GM19099 (cell line): ENCODE measurements at regions not wholly inside any gene's neighbourhood (a gene's known extent, or its start where the extent isn't known, plus 50 kb on each side); places are given as distances from the start of the nearest gene placed in this dataset.

Experiments
- POLR2A ChIP-seq: IDR thresholded peaks from 3 replicates; pipeline ENCODE4 v1.6.1; 2011; ENCODE audit warnings: low read depth; ENCODE audit not compliant: insufficient read length; ENCODE audit errors: extremely low read depth

DNA sequence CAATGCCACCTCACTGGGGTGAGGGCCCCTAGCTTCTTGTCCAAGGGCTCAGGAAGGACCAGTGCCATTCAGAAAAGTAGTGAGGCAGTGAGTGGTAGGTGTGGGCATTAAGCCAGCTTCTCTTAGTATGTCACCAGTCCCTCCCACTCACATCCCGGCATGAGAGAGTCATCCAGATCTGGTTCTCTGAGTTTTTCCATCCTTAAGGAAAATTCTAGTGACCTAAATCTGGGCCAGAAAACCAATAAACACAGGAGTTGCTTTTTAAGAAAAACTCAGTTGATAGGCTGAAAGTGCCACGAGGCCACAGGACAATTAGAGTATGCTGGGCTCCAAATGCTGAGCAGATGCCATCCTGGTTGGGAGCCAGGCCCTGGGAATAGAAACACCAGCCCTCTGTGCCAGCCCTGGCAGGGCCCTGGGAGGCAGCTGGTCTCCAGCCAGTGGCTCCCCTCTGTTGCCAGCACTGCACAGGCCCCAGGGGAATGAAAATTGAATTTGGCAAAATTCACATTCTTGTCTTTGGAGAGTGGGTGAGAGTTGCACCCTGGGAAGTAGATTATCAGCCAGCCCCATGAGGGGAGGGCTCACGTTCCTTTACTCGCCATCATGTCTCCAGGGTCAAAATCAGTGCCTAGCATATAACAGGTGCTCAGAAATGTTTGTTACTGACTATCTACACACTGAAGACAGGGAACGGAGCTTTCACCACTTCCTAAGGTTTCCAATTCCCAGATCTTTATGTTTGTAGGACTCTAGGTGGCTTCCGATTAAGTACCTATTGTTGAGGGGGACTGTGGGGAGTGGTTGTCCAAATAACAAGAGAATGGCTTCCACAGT is 52.8 kb downstream of the FAM43A start:
- no peak for TF ChIP-seq POLR2A

DNA sequence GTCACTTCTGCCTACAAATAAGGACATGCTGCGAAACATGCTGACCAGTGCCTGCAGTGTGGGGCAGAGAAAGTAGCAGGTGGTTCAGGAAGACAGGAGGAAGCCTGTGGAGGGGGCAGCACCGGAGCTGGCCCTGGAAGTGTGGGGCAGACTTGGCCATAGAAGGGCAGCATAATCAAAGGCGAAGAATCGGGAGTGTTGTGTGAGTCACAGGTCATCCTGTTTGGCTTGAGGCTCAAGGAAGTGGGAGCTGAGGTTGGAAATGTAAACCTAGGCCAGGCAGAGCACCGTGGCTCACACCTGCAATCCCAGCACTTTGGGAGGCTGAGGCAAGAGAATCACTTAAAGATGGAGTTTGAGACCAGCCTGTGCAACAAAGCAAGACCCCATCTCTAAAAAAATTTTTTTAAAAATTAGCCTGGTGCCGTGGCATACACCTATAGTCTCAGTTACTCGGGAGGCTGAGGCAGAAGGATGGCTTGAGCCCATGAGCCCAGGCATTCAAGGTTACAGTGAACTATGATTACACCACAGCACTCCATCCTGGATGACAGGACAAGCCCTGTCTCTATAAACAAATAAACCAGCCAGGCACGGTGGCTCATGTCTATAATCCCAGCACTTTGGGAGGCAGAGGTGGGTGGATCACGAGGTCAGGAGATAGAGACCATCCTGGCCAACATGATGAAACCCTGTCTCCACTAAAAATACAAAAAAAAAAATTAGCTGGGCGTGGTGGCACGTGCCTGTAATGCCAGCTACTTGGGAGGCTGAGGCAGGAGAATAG is 54.0 kb downstream of the FAM43A start:
- no peak for TF ChIP-seq POLR2A

GRCh38 chr3:194740859-194741491 is 55.3 kb downstream of the FAM43A start:
- no peak for TF ChIP-seq POLR2A

- no peak for TF ChIP-seq POLR2A
Observed at GRCh38 chr3:194741916-194742315, 56.2 kb downstream of the FAM43A start.

DNA sequence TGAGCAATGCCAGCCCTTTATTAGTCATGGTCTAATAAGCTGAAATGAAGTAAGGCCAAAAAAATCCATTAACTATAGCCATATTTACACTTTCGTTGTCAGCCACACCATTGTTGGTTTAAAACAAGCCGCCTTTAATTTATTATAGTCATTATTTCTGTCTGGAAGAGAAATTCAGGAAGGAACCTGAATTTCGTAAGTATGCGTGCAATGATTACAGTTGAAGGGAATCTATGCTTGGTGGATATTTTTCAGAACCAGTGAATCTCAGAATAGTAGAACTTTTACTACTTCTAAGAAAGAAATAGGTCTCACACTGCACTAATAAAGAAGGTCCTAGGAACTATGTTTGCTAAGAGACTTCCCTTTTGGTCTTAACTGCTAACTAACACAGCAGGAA is 59.1 kb downstream of the FAM43A start:
- TF ChIP-seq POLR2A: no peak

- TF ChIP-seq POLR2A: no peak
Observed at GRCh38 chr3:194745422-194746184, 59.9 kb downstream of the FAM43A start.

DNA sequence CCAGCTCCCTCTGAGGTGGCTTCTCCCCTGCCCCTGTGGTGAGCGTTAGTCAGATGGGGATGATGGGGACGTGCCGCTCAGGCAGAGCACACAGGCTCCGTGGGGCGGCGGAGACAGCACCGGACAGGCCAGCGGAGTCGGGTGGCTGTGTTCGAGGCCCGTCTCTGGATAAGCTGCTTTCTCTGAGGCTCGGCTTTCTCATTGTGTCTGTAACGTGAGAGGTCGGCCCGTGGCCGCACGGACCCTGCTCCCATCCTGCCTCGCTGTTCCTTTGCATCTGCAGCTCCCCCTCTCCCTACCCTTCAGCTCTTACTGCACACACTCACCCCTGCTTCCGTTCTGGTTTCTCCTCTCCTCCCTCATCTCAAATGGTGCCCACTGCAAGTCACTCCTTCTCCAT is 62.5 kb downstream of the FAM43A start:
- TF ChIP-seq POLR2A: no peak

DNA sequence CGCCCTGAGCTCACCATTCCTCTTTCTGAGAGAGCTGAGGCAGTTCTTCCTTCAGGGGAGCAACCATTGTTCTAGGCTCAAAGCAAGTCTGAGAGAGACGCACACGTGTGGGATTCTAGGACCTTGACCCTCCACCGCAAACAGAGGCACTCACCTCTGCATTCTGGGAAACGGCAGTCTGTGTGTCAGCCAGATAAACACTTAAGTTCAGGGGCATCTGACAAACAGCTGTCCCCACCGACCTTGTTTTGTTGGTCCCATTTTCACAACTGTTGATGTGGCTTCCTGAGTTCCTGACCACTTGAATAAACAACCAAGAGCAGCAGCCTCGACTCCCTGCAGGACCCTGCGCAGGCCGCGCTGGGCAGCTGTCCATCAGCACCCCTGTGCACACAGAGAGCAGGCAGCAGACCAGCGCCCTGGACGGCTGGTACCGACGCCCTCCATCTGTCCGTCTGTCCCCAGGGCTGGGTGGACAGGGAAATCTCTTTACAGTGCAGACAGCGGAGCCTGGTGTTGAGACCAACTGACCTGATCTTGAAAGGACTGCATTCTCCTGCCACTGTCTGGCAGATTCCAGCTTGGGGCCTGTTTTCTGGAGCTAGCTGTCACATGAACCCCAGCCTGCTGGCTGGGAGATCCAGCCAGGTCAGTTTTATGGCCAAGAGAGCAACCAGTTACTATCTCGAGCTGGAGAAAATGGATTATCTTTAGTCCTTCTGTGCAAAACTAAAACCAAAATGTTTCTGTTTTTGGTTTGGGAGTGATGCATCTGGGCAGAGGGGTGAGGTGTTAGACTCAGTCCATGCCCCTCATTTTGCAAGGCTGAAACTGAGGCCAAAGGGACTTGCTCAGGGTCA is 64.2 kb downstream of the FAM43A start:
- no peak for TF ChIP-seq POLR2A

- no peak for TF ChIP-seq POLR2A
Observed at GRCh38 chr3:194750491-194750828, 64.8 kb downstream of the FAM43A start.

DNA sequence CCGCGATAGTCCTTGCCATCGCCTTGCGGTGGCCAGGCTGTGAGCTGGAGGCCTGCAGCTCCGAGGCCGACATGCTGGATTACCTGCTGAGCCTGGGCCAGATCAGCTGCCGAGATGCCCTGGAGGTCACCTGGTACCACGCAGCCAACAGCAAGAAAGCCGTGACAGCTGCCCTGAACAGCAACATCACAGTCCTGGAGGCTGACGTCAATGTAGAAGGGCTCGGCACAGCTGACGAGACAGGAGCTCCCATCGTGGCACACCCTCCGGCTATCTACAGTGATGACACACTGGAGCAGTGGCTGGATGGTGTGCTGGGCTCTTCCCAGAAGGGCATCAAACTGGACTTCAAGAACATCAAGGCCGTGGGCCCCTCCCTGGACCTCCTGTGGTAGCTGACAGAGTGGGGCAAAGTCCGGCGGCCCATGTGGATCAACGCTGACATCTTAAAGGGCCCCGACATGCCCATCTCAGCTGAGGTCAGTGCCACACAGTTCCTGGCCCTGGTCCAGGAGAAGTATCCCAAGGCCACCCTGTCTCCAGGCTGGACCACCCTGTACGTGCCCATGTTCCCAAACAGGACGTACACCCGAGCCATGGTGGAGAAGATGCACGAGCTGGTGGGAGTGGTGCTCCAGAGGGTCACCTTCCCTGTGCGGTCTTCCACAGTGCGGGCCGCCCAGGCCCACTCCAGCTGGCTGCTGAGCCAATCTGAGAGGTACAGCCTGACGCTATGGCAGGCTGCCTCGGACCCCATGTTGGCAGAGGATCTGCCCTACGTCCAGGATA is 70.2 kb downstream of the FAM43A start:
- no peak for TF ChIP-seq POLR2A

- no peak for TF ChIP-seq POLR2A
Observed at GRCh38 chr3:194756460-194756779, 70.7 kb downstream of the FAM43A start.

DNA sequence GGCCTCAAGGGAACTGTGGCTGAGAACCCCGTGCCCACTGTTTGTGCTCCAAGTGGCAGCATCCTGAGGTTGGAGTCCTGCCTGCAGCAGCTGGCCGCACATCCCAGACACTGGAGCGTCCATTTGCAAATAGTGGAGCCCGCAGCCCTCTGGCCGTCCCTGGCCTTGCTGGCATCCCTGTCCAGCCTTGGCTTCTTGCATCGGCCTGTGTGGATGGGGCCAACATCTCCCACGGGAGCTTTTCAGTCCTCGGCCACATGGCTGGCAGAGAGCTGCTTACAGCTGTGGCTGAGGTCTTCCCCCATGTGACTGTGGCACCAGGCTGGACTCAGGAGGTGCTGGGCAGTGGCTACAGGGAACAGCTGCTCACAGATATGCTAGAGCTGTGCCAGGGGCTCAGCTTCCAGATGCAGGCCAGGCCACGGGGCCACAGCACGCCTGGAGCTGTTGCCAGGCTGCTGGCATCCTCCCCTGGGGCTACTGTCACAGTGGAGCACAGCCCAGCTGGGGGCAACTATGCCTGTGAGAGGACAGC is 71.2 kb downstream of the FAM43A start:
- no peak for TF ChIP-seq POLR2A

DNA sequence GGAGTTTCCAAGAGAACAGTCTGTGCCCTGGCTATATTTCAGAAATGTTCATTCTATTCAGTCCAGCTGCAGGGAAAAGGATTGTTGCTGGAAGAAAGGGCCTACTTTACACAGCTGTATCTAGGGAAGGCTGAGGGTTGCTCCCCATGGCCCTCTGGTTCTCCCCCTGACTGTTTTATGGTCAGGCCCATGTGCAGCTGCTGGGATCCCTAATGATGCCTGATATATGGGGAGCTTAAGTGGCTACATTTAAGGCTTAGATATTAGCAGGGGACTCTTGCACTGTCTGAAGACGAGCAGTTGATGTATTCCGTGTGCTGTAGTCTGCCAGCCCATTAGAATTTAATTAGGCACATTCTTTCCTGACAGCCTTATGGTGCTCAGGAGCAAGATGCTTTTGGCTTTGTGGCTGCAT is 72.0 kb downstream of the FAM43A start:
- no peak for TF ChIP-seq POLR2A
